Upper lobe of left lung (tissue), 4 donors: ENCODE measurements at regions not wholly inside any gene's neighbourhood (a gene's known extent, or its start where the extent isn't known, plus 50 kb on each side); places are given as distances from the start of the nearest gene placed in this dataset.

Source experiments
- EP300 ChIP-seq, 4 donors: sonication (generic); formaldehyde crosslinking; IDR thresholded peaks; one replicate each; pipeline ENCODE4 v1.5.1; 2017; ENCODE audit warnings: antibody characterized with exemption in 4 of 4, control low read depth in 2 of 4
- POLR2A ChIP-seq, 4 donors: fragments of 450-650 bp; IDR thresholded peaks; one replicate each; pipeline ENCODE4 v1.5.1; 2016 to 2017; ENCODE audit warnings: antibody characterized with exemption in 4 of 4, mild to moderate bottlenecking in 2 of 4
- POLR2AphosphoS5 ChIP-seq, 2 donors: sonication (generic); formaldehyde crosslinking; IDR thresholded peaks; one replicate each; pipeline ENCODE4 v1.5.1; 2017; ENCODE audit warnings: antibody characterized with exemption in 2 of 2
- TF ChIP-seq, protein P1 (sequence below), 6 experiments: fragments of 450-650 bp in 4 of 6; fragments of 200-600 bp in 2 of 6; sonication (generic) in 2 of 6; IDR thresholded peaks; one replicate each; pipeline ENCODE4 v1.5.1; 2016 to 2019; ENCODE audit warnings: antibody characterized with exemption in 6 of 6

DNA sequence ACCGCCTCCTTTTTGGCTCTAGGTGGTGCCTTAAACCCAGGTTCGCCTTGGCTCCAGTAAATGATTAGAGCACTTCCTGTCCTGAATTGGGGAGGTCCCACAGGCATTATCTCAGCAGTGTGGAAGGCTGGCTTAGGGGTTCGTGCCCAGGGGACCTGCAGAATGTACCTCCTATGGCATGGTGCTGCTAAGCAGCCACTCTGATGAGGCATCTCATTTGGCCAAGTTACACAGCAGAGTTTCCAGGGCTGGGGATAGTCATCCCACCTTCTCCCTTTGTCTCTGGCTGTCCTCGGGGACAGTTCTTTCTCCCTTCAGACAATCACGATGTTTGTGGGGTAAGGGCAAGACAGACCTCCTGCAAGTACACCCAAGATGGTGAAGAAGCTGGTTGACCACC, 371.2 kb downstream of the VPS13C start:
- TF ChIP-seq, protein P1, sequence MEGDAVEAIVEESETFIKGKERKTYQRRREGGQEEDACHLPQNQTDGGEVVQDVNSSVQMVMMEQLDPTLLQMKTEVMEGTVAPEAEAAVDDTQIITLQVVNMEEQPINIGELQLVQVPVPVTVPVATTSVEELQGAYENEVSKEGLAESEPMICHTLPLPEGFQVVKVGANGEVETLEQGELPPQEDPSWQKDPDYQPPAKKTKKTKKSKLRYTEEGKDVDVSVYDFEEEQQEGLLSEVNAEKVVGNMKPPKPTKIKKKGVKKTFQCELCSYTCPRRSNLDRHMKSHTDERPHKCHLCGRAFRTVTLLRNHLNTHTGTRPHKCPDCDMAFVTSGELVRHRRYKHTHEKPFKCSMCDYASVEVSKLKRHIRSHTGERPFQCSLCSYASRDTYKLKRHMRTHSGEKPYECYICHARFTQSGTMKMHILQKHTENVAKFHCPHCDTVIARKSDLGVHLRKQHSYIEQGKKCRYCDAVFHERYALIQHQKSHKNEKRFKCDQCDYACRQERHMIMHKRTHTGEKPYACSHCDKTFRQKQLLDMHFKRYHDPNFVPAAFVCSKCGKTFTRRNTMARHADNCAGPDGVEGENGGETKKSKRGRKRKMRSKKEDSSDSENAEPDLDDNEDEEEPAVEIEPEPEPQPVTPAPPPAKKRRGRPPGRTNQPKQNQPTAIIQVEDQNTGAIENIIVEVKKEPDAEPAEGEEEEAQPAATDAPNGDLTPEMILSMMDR (IDR thresholded peaks at IDR 0.05), result no peak
- no peak for TF ChIP-seq POLR2A (IDR thresholded peaks at IDR 0.05)
- TF ChIP-seq POLR2AphosphoS5 (IDR thresholded peaks at IDR 0.05), result no peak
- TF ChIP-seq EP300 (IDR thresholded peaks at IDR 0.05), result no peak
